HG03066 (cell line): ENCODE measurements at regions not wholly inside any gene's neighbourhood (a gene's known extent, or its start where the extent isn't known, plus 50 kb on each side); places are given as distances from the start of the nearest gene placed in this dataset.
A peak's percentile ranks its signal among the peaks of the same experiment; 100 is the strongest.

Source experiments
- ATAC-seq: cut with Tn5 transposase; IDR thresholded peaks from one replicate; pipeline ENCODE4 v1.9.1; 2021; ENCODE audit warnings: low read depth; ENCODE audit not compliant: unreplicated experiment

DNA sequence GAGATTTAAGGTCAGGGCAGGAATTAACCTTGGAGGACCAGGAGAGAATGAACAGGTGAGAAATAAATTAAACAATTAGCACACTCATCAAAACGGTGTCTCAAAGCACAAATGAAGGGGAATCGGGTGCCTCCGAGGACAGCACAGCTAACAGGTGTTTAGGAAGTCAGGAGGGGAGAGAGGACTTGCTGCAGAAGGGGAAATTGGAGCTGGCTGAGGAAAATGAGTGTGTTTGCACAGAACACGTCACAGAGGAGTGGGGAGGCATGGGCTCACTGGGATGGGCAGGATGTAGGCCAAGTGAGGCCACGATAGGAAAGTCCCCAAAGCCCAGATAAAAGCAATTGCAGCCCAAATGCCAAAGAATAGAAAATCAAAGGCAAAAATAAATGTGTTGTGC, 121.7 kb downstream of the ZNF664 start:
- no peak for ATAC-seq

DNA sequence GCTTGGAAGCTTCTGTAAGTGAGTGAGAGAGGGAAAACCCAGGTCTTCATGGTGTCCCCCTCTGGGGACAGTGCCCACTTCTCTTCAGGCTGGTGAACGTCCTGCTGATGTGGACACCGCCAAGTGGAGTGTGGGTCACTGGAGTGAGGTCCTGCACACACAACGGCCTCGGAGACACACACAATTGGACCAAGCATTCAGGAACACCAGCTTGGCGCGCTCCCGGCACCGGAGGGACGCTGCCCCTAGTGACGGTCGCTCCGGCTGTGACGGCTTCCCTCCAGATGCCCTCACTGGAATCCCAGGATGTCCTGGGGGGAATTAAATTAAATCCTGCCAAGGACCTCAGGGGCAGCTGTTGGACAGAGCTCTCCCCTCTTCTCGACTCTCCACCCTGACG, 123.1 kb downstream of the ZNF664 start:
- ATAC-seq, result no peak

DNA sequence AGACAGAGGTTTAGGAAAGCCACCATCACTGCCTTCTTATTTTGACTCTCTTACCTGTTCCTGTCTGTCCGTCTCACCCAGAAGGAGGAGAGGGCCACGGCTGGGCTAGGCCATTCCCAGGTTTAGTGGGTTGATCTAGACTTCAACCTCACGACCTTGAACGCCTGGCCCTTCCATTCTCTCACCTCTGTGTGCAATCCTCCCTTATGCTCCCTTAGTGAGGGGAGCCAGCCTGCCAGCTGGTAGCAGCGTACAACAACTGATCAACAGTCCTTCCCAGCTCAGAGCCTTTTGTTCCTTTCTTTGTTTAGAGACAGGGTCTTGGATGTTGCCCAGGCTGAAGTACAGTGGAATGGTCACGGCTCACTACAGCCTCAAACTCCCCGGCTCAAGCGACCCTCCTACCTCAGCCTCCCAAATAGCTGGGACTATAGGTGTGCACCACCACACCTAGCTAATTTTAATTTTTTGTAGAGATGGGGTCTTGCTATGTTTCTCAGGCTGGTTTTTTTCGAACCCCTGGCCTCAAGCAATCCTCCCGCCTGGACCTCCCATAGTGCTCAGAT, 123.9 kb downstream of the ZNF664 start:
- no peak for ATAC-seq

DNA sequence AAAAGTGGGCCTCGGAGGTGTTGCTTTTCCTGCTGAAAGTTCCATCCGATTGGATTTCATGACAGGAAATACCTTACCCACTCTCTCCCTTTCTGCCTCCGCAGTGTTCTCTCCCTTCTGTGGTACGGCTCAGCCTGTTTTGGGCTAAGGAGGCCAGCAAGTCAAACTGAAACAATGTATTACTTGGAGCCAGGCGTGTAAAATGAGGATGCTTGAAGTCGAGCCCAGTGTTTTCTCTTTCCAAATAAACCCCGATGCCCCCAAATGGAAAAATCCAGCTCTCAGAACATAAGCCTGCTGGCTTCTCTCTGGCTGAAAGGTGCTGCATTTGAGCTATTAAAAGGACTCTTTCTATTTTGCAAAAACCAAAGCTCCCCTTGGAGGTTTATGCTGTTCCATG, 124.7 kb downstream of the ZNF664 start:
- ATAC-seq, result no peak

DNA sequence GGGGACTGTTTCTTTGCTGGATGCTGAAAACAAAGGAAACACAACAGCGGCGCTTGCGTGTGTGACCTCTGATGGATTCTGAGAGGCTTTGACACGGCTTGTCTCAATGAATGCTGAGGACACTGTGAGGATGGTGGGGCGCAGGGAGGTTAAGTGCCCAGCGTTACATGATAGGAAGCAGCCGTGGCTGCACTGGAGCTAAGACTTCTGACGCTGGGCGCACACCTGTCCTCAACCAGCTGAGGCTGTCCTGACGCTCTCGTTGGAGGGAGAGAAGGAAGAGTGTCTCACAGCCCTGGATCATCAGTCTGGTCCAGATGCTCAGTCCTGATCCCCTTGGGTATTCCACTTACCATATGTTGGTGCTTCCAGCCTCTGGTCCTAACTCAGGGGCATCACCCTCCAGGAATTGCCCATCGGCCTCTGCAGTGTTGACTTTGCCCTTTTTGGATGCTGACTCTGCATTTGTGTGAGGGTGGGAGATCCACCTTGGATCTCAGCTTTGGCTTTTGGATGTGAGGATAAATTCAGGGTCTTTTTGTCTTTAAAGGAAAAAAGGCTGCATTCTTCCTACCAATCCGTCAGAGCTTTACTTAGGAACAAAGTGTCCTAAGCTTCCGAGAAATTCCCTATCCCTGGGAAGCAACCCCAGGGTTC, 125.2 kb downstream of the ZNF664 start:
- no peak for ATAC-seq

DNA sequence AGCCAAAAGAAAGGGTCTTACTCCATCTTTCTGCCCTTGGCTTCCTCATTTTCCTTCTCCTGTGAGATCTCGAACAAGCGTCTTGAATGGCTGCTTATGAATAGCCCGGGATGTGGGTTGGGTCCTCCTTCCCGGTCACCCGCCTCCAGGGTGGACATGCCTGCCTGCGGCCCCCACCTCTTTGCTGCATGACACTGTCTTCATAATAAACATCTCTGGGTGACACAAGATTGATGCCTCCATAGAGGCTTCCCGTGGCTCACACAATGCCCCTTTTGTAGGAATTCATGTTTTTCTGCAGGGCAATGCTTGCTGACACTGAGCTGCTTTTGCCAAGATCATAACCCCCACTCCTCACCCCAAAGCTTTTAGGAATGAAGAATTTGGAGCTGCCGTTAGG, 125.9 kb downstream of the ZNF664 start:
- ATAC-seq, result no peak

DNA sequence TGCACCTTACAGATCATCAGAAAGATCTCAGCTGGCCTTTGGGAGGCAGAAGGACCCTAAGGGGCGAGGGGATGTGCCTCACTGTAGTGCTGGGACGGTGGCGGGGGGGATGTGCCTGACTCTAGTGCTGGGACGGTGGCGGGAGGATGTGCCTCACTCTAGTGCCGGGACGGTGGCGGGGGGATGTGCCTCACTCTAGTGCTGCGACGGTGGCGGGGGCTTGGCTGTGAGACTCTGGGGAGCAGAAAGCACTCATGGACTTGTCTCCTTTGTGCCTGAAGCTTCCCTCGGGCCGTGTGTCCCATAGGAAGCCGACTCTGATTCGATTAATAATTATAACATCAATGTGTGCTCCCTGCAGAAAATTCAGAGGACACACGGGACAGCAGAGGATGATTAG, 126.6 kb downstream of the ZNF664 start:
- no peak for ATAC-seq

DNA sequence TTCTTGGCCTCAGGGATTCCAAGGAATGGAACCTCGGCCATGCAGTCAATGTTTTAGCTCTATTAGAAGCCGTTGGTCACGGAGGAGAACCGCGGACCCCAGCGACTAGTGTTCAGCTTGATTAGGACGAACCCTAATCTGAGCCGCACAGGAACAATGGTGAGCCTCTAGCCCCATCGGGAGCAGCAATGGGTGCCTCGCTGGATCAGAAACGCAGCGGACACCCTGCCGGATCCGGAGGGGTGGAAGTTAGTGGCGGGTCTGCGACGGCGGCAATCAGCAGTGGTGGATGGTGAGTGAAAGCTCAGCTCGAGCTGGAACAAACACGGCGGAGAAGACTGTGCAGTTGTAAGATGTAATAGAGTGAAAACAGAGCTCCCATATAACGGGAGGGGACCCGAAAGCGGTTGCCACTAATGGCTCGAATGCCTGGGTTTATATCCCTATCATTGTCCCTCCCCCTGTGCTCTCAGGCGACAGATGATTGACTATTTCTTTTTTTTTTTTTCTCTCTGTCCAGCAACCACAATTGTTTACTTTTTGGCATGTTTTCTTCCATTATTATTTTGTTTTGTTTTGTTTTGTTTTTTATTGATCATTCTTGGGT, 127.7 kb downstream of the ZNF664 start:
- ATAC-seq, result no peak

DNA sequence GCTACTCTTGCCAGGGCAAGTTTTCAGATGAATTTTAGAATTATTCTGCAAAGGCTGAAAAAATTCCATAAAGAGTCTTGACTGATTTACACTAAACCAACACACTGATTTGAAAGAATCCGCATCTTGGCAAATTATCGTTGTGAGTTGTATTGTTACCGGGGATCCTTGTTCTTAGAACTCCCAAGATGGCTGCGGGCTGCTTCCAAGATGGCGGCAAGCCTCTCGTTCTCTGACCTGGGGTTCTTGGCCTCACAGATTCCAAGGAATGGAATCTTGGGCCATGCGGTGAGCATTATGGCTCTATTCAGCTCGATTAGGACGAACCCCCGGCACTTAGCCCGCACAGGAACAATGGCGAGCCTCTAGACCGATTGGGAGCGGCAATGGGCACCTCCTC, 132.5 kb downstream of the ZNF664 start:
- no peak for ATAC-seq

DNA sequence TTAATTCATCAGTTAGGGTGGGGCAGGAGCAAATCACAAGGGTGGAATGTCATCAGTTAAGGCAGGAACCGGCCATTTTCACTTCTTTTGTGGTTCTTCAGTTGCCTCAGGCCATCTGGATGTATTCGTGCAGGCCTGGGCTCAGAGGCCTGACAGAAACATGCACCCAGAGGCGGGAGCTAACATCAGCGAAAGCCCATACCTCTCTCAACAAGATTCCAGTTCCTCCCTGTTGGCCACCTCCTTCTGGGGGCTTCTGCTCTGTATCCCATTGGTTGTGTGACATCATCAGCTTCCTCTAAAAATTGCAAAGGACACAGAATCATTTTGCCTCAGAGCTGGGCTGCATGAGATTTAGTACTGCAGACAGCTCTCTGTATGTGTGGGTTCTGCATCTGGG, 134.3 kb downstream of the ZNF664 start:
- no peak for ATAC-seq

DNA sequence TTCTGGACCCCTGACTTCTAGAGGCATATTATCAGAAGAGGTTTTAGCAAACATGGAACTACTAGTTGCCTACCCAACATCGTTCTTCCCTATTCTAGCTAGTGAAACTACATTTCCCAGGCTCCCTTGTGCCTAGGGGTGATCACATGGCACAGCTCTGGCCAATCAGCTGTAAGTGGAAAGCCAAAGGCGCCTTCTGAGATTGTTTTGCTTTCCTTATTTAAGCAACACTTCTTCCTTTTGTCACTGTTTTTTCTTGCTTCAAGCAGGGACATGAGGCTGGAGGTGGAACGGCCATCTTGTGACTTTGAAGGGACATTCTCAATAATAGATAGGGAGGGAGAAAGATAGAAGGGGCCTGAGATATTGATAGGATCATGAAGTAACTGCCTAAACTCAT, 136.7 kb downstream of the ZNF664 start:
- no peak for ATAC-seq

DNA sequence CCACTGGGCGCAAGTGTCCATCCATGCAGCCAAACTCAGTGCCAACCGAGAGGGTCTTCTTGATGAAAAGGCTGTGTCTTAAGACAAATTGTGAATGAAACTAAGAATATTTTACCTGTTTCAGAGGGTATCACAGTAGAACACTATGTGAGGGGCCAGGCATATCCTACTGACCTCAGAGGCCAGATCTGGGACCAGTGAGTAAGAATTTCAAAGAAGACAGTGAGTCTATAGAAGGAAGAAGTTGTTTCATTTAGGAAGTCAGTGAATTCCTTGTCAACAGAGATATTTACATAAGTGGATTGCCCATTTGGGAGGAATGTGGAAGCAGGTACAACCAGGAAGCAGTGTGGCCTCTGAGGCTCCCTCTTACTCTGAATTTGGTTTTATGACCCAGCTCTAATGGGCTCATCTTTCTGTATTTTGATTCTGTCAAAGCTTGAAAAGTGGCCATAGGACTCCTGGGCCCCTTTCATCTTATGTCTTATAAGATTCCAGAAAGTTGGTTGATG, 137.4 kb downstream of the ZNF664 start:
- ATAC-seq, result no peak

DNA sequence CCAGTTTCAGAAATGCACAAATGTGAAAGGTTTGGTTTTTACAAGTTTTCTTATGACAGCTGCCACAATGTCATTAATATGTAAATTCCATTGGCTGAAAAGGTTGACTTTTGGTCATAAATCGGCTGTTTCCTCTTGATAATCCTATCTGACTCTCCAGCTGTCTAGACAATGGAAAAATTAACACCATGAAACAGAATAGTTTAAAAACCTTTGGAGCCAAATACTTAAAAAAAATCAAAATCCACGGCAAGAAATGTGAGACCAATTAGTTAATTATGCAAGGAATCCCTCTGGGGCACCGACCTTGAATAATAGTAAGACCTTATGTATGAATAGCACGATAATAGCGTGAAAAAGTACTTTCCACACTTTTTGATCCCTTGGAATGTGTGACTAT, 138.0 kb downstream of the ZNF664 start:
- ATAC-seq, result no peak

DNA sequence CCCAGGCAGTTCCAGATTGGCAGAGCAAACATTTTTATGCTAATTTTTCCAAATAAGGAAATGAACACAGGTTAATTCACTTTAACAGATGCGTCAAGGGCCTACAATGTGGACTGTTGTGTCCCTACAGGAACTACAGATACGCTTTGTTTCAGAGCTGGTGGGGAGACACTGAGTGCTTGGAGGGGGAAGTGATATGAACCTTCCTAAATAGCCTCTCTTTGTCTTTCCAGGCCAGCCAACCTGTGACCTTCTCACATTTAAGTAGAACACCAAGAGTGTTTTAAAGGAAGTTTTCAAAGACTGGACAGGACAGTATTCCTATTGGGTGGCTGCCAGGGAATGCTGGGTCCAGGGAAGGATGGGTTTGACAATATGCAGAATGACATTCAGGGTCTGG, 141.3 kb downstream of the ZNF664 start:
- ATAC-seq, result no peak

DNA sequence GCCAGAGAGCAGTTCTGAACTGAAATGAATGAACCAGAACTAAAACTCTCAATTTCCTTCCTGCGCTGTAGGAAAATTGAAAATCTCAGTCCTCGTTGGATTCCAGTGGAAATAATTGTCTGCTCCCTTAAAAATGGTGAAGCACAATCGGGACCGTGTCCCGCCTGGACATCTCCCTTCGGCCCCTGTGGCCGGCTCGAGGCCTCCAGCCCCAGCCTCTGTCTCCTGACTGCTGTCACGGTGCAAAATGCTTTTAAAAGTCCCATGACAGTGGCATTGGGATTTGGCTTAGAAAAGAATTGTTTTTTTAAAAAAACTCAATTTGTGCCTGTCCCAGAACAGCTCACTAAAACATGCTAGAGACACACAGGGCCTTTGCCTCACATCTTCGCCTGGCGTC, 142.5 kb downstream of the ZNF664 start:
- no peak for ATAC-seq

DNA sequence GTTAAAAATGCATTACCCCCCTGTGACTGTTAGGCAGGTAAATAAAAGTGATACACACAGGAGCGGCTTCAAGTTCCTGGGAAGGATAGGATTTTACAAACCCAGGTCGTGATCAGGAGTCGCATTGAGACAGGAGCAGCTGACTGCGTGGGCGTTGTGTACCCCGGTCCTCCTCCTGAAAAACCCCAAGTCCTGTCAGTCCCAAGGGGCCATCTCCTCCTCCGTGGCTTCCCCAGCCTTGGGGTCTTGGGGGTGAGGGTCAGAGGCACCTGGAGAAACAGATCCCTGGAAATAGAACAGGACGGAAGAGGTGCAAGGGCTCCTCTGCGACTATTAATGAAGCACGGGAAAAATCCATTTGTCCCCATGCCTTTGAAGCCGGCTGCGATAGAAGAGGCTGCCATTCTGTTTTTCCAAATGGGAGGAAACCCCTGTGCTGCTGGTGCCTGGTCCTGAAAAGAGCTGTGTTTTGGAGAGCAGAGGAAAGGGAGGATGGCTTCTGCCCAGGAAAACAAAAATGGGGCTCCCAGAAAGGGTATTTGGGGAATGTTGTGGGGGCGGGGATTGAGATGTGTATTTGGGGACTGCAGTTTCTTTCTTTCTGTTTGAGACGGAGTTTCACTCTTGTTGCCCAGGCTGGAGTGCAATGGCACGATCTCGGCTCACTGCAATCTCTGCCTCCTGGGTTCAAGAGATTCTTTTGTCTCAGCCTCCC, 143.1 kb downstream of the ZNF664 start:
- no peak for ATAC-seq

DNA sequence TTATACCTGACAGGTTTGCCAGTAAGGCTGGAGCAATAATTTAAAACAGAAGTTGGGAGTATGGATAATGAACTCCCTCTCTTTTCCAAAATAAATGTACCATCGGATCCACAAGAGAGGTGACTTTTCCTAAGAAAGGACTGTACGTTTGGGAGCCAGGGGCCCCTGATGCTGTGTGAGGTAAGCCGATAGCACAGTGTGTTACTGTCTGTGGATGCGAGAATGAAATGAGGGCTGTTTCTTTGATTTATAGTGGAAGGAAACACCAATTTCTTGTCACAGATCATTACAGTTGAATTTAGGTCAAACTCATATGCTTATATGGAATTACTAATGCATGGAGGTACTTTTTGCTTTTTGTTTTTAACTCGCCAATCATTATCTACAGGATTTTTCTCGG, 147.7 kb downstream of the ZNF664 start:
- ATAC-seq, result no peak

DNA sequence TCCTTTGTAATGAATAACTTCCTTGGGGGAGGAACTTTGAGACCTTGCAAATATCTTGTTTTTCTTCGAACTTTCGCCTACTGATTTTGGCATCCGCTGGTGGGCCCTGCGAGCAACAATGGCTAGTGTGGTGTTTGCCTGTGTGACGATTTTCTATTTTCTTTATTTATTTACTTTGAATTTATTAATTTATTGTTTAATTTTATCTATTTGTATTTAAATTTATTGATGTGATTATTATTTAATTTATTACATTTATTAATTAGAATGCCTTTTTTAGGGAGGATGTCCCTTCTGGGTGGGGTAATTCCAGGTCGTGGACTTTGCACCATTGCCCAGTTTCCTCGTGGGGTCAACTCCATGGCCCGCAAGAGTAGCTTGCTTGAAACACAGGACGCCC, 149.7 kb downstream of the ZNF664 start:
- no peak for ATAC-seq

DNA sequence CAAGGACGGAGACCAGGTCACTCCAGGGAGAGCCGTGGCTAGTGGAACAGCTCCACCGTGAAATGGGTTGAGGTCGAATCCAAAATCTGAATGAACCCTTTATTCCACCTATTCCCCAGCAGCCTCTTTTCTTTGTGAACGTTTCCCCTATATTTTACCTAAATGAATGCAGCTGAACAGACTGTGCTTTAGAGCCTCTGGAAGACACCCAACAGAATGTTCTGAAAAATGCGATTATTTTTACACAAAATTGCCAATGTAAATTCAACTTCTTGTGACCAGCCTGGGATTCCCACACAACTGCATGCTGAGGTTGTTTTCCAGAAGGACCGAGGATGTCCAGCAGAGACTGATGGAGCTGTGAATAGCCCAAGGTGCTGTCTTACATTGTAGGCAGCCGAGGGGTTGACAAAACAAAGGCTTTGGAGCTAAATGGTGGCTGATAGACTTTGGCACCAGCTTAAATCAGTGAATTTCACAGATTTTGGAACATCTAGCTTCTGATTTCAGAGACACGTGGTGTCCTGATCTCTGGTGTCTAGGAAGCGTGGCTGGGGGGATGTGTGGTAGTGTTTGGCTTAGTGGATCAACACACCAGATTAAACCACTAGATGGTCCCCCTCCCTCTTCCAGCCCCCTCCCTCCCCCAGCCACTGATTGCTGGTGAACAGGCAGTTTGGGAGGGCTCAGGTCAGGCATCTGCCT, 150.4 kb downstream of the ZNF664 start:
- ATAC-seq, result no peak

DNA sequence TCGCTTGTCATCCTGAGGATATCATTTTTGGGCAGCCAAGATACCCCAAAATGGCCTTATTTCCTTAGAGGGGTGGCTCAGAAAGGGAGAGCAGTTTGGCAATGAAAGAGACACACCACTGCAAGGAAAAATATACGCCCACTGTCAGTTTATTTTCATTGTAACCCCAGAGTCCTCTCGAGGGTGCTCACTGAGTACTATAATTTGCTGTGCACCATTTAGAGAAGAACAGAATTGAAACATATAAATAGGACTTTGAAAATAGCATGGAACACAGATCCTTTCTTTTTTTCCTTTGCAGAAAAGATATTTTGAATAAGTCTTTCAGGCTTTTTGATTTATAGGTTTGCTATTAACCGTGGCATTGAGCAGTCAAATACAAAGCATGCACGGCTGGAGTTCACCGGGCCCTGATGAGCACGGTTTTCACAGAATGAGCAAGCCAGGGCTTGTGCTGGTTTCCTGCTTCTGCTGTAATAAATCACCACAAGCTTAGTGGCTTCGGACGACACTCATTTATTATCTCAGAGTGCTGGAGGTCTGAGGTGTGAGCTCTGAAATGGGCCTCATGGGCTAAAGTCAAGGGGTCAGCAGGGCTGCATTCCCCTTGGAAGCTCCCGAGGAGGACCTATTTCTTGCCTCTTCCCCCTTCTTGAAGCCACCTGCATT, 152.3 kb downstream of the ZNF664 start:
- ATAC-seq, result peak; percentile 80
